ENCODE measurements at regions not wholly inside any gene's neighbourhood (a gene's known extent, or its start where the extent isn't known, plus 50 kb on each side); places are given as distances from the start of the nearest gene placed in this dataset.
"Not testable (repeated sequence)": the region's sequence is repeated elsewhere in the genome, so short reads cannot be mapped to it uniquely, and the experiment has no call there.

DNA sequence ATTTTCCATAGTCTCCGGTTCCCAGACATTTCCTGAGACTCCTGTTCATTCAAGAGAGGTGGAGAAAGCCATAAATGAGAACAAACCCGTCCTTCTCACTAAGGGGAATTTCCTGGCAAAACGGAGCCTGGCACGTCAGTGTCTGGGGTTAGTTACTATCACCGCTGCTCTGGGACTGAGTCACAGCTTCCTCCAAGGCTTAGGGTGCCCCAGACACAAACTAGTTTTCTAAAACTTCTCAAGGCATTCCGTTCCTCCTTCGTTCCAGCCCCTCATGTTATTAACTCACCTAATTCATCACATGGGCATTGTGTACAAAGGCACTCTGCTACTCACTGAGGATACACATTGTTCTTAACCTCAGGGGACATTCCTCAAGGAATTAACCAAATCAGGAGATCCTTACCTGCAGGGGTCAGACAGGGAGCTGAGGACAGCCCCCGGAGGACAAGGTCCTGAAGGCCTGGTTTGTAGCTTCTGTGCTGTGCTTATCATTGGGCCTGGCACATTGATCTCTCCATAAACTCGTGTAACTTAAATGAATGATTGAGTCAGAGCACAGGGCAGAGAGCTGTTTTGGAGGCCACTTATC, 103.0 kb upstream of the KLF6 start:
- DNase-seq = peak in 1 of 3 donors; percentile 68

DNA sequence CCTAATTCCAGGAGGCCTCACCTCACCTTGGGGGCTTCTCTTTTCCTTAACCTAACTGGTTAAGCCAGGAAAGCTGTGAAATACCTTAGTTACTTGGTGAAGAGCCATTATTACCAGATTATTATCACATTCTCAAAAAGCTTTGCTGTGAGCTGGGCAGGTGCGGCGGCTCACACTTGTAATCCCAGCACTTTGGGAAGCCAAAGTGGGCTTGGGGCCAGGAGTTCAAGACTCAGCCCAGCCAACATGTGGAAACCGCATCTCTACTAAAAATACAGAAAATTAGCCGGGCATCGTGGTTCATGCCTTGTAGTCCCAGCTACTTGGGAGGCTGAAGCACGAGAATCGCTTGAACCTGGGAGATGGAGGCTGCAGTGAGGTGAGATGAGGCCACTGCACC, 102.4 kb upstream of the KLF6 start:
- no peak for DNase-seq

DNA sequence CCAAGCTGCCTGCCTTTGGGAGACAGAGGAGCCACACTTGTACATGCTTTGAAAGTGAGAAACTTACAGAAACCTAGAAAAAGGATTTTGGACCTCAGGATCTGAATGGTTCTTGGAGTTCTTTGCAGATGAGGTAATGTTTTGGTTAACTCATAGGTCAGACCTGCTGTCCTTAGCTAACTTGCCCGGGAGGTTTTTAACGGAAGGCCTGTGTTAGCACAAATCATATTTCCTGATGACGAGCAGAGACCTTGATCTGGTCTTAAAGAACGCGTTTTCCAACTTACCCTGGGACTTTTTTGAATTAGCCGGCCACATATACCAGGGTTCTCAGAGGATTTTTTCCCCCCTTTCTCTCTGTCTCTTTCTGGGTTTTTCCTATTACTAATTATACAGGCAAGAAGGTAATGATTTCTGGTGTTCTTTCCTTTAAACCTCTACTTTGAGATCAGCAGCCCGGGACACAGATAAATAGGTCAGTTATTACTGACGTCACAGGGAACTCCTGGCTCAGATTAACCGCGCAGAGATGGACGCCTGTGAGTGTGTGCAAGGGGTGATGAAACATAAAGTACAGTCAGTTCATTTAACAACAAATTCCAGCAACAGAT, 101.7 kb upstream of the KLF6 start:
- peak; percentile 70 to 84 (median 75) for DNase-seq

DNA sequence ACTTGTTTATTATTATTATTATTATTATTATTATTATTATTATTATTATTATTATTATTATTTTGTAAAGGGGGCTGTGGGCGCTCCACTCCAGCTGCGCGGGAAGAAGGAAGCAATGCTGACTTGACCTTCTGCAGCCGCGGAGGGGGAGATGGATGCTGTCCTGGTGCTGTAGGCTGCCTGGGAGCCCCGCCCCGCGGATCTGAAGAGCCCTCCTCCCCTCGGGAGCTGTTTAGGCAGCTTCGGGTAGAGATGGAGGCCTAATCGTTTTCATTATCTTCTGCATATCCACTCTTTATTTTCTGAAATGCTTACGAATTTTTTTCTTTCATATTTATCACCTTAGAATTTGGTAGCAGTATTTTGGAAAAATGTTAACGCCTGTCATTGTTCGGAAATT, 101.2 kb upstream of the KLF6 start:
- DNase-seq = peak in 2 of 3 donors; percentile 58 to 73

DNA sequence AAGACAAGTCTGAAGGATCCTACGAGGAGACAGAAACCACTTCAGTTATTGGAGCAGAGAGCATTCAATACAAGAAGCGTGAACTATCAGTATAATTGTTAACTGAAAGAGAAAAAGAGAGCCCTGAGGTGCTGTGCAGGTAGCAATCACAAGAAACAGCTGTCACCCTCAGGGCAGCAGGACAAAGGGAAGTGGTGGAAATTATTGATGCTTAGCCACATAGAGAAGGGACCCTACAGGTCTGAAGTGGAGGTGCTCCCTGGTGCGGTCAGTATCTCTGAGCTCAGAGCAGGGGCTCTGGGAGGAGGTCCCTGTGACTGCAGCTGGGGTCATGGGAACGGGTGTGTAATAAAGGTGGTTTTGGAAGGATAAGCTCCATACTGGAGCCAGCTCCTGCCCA, 97.8 kb upstream of the KLF6 start:
- no peak for DNase-seq

DNA sequence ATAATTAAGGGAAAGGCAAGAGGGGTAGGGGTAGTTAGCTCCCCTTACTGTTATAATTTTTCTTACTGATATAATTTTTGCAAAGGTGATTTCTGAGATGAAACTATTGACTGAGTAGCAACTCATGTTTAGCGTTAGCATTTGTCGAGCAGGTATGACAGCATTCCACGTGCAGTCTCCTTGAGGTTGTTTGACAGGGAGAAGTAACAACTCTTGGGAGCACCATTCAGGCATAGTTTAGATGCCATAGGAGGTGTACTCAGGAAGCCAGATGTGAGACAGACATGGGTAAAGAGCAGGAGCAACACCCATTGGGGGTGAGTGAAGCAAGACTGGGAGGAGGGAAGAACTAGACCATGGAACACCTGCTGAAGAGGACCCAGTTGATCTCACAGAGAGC, 96.6 kb upstream of the KLF6 start:
- no peak for DNase-seq

DNA sequence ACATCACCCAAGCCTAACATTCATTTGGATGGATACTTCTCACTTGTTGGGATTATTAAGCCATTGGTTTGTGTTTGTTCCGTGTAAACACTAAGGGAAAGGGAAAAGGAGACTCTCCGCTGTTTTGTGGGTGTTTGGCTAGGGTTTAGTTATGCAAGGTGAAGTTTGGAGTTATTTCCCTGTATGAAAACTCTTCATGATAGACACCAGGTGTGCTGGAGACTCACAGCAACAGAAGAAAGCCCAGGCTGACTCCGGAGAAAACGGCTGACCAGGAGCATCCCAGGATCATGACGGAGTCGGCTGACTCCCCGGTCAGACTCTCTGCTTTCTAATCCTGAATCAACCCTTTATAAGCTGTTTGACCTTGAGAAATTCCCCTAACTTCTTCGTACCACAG, 94.1 kb upstream of the KLF6 start:
- no peak for DNase-seq

DNA sequence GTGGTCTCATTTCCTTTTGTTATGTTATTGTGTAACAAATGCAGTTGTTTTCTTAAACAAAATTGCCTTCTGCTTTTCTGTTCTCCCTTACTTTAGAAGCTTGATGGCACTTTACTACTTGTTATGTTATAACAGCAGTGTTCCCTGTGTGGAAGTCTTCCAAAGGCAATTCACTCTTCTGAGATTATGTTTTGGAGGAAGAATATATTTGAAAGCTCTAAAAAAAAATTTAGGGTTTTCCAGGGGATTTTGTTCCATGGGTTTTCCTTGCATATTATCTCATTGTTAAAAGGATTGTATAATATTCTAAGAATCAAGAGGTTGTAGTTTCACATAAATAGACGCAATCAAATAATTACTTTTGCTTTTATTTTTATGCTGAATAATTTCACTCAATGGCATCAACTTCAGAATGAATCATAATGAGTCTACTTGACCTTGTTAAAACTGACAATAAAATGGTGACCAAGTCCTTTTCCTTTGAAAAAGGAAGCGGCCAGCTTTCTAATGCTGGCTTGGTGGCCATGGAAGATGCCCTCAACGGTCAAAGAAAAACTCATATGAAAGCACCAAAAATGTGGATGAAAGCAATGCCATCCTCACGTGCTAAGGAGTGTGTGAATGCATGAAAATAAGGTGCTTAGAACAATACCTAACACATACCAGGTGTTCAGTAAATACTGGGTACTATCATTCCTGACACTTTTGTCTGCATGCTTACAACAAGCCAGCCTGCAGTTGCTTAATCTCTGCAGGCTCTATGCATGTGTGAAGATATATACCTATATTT, 92.4 kb upstream of the KLF6 start:
- peak in 1 of 3 donors; percentile 65 for DNase-seq

DNA sequence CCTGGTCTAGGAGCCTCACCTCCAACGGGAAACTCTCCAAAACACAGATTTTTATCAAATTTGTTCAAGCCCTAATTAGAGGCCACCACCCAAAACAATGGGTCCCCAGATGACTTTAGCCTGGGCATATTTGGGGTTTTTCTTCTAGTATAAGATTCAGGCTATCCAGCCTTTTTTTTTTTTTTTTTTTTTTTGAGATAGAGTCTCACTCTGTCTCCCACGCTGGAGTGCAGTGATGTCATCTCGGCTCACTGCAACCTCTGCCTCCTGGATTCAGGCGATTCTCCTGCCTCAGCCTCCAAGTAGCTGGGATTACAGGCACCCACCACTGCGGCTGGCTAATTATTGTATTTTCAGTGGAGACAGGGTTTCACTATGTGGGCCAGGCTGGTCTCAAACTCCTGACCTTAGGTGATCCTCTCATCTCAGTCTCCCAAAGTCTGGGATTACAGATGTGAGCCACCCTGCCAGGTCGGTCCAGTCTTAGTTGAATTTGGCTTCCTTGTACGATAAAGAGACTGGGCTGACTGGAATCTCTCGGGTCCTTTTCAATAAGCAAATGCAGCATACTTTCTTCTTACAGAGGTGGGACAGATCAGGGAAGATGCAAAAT, 91.4 kb upstream of the KLF6 start:
- no peak for DNase-seq

DNA sequence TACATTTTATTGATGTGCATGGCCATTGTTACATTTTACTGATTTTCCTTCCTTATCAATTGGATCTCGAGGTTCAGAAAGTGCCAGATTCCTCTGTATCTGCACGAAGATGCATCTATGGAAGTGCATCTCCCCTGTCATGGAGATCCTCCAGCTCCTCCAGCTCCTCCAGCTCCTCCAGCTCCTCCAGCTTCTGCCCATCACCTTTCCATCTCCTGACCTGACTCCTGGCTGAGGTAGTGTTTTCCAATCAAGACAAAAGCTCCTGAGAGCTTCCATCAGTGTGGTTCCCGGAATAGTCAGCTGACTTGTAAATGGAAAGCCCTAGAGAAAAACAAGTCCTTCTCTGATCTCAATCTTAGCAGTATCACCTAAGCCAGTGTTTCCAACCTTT, 90.8 kb upstream of the KLF6 start:
- DNase-seq = no peak

DNA sequence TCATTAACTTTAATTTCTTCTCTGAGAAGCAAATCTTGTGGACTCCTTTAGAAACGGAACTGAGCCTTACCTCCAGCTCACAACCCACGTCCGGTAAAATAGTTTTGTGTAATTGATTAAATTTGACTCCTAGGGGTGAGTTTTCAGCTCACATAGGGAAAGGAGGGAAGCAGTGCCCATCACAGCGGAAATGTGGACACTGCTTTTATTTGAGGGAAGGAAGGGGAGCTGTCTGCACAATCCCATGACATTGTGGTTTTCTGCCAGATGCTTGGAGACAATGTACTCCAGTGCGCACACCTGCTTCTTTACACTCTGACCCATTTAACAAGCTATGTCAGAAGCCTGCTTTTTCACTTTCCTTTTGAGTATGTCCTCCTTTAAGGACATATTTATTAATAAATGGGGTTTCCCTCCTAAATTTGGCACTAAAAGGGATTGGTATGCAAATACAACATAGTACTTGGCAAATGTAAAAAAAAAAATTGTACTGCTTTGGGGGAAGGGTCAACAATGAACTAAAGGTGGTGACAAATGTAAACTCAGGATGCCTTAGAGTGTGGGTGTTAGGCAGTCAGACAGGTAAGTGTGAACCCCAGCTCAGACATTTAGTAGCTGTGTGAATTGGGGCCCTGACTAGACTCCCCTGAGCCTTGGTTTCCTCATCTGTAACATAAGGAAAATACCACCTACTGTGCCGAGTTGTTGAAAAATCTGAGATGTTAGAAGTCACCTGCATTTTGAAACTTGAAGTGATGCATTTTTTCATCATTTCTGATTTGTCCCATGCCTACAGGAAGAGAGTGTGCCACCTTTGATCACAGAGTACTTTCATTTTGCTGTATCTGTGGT, 90.2 kb upstream of the KLF6 start:
- peak in 1 of 3 donors; percentile 78 for DNase-seq

DNA sequence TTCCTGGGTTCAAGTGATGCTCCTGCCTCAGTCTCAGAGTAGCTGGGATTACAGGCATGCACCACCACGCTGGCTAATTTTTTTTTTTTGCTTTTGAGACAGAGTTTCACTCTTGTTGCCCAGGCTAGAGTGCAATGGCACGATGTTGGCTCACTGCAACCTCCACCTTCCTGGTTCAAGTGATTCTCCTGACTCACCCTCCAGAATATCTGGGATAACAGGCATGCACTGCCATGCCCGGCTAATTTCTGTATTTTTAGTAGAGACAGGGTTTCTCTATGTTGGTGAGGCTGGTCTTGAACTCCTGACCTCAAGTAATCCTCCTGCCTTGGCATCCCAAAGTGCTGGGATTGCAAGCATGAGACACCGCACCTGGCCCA, 89.6 kb upstream of the KLF6 start:
- DNase-seq = not testable (repeated sequence)

DNA sequence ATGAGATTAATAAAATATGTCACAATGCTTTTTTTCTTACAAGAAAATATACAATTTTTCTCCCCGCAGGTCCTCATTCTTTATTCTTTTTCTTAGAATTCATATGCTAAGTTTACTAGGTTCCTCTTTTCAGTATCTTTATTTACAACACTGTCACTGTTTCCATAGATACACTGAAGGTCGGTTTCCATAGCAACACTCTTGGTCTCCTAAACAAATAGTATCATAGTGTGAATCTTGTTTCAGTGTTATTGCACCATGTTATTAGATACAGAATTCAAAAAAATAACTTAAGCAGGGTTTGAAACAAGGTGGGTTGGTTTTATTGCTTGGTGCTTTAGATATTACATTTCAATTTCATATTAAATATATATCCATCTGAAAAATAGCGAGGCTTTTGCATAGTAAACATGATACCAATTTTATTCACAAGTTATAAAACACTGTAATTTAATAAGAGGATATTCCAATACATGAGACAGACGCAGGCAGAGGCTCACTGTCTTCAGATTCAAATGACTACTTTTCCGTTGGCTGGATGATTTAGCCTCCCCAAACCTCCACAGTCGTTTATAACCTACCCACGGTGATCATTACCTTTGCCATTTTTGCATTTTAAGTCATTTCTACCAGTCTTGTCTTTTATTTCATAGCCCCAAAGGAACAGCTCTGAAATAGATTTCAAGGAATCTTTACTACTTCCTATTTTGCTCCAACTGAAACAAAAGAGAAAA, 88.9 kb upstream of the KLF6 start:
- DNase-seq = peak; percentile 81 to 91 (median 83)

DNA sequence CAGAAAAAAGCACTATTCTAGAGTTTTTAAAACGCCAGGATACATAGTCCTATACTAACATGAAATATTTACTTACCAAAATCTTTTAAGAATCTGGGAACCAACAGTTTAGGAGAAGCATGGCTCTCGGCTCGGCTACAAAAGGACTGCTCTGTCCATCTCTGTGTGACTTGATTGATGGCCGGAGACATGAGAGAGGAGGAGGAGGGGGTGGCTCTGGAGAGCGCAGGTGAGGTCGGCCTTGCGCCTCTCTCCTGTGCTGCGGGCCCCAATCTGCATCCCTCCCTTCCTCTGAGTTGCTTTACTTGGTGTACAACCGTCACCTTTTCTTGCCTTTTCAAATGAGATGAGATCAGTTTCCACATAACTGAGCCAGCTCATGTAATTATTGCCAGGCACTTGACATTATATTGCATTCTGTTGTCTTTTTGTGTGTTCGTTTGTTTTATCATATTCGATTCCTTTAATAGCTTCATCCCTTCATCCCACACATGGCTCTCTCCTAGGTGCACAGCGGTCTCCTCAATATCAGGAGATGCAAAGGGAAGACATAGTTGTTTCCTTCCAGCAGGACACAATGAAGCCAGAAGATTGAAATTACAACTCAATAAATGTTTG, 87.8 kb upstream of the KLF6 start:
- no peak for DNase-seq

DNA sequence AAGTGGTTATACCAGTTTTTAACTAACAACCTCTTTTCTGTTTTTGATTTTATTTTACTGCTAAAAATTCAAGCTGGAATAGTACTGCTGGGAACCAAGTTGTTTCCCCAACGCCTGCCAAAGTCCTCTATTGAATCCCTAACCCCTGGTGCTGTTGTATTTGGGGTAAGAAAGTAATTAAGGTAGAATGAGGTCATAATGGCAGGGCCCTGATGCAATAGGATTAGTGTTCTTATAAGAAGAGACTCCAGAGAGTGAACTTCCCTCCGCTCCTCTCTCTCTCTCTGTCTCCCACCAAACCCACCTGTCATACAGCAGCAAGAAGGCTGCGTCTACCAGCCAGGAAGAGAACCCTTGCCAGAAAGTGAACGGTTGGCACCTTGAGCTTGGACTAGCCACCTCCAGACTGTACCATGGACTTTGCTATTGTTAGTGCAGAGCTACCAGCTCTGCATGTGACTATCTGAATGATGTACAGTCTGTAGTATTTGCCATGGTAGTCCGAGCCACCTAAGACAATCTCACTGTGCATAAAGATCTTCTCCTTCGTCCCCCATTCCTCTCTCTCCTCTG, 86.5 kb upstream of the KLF6 start:
- DNase-seq = no peak

DNA sequence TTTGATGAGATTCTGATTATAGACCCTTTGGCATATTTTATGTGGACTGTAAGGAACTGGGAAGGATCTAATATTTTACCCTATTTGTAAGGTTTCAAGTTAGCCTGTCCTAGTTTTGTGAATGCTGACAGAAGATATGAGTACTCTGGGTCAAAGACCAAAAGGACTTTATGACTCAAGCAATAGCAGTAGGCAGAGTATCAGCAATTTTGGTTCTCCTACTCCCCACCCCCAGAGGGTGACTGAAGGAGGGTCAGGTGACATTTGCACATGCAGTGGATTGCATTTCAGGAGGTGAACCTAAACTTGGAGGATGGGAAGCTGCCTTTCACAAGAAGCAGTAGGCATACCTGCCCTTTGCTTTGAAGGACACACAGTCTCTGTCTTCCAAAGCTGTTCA, 84.0 kb upstream of the KLF6 start:
- DNase-seq = no peak

DNA sequence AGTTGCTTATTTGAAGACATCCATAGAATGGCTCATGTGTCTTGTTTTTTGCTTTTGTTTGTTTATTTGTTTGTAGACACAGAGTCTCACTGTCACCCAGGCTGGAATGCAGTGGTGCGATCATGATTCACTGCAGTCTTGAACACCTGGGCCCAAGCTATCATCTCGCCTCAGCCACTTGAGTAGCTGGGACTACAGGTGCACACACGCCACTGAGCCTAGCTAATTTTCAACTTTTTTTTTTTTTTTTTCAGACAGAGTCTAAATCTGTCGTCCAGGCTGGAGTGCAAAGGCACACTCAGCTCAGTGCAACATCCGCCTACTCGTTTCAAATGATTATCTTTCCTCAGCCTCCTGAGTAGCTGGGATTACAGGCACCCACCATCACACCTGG, 83.3 kb upstream of the KLF6 start:
- no peak for DNase-seq

DNA sequence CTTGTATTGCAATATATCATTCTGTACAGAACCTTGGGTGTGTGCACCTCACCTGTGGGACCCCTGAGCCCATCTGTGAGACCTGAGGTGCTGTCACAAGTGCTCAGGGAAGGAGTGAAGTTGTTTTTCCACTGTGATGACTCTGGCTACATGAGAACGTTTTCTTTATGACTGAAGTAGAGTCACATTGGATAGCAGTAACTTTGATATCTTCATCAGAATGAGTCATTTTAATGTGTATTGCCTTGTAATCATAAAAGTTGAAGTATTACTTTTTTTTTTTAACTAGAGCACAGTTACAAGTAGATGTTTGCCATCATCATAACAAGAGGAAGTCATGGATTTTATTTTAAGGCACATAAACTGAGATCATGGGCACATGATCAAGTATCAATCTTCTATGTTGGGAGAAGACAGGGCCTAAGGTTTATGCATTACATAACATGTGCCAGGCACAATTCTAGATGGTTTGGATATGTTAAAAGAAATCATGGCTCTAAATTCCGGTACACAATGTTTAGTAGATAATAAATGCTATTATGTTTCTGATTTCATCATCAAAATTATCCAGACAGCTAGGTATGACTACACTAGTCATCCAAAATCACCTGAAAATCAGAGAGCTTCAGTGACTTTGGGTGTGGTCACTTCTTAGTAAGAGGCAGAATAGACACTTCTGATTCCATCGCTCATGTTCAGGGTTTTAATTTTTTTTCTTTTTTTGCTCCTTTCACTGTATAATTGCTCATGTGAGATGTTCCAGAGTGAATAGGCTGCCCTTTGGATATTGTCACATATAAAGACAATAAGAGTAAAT, 82.7 kb upstream of the KLF6 start:
- DNase-seq = no peak

DNA sequence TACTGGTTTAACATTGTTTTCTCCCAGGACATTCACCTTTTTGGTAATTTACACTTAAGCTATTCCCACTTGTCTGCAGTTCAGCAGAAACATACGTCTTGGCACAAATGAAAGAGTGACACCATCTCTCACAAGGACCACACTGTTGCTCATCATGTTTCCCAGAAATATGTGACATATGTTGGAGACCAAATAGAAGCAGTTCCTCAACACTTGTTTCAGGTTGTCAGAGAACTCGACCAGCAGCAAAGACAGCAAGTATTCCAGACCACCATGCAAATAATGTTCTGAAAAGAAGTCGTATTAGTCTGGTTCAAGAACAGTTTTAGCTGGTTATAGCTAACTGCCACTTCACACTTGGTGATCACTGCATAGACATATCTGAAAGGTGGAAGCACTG, 81.3 kb upstream of the KLF6 start:
- no peak for DNase-seq

DNA sequence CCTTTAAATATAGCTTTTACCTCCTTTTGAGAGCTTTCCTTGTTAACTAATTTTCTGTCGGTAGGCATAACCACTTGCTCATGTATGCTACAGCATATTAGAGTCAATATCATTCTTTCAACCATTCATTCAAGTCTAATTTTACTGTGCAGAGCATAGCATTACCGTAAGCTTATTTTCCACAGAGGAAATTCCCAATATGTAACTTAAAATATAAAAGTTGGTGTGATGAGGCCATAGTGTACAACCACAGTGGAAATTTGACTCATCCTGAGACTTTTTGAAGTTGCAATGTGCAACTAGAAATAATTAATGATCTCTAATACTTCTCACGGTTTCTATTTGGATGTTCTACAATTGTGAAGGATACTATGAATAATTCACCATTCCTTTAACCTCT, 80.6 kb upstream of the KLF6 start:
- no peak for DNase-seq

All from muscle of back (tissue), 3 donors.